AG04450 (cell line): ENCODE measurements at regions not wholly inside any gene's neighbourhood (a gene's known extent, or its start where the extent isn't known, plus 50 kb on each side); places are given as distances from the start of the nearest gene placed in this dataset.

Experiments used
- CTCF ChIA-PET: fragments of 300-600, 350-600 bp; formaldehyde crosslinking; extraction: SDS; loops from one replicate; lab custom pipeline; 2022; ENCODE audit warnings: antibody characterized with exemption, inconsistent platforms; lab: Charles Lee
- POLR2A ChIA-PET: fragments of 350-600 bp; formaldehyde crosslinking; extraction: SDS; loops from one replicate; lab custom pipeline; 2021; ENCODE audit warnings: antibody characterized with exemption, inconsistent platforms; lab: Yijun Ruan, JAX
- DNase-seq: peaks from one replicate; pipeline ENCODE4 v3.0.0-alpha.2; 2011; ENCODE audit warnings: low read depth, low spot score
- H3K27ac ChIP-seq: one replicate; pipeline ENCODE4 v1.5.1; 2012; ENCODE audit warnings: low read depth, low read length, control low read depth
- H3K27me3 ChIP-seq: one replicate; pipeline ENCODE4 v1.6.0; 2012; ENCODE audit warnings: low read length; ENCODE audit not compliant: control insufficient read depth, insufficient read depth
- H3K4me3 ChIP-seq: 2 replicates; pipeline ENCODE4 v1.5.1; 2011; ENCODE audit warnings: mild to moderate bottlenecking, low read depth, low read length, control low read depth
- H3K9me3 ChIP-seq: 2 replicates; pipeline ENCODE4 v1.5.1; 2012; ENCODE audit warnings: low read length; ENCODE audit not compliant: control insufficient read depth, insufficient read depth
- CTCF ChIP-seq: IDR thresholded peaks from 2 replicates; pipeline ENCODE4 v1.5.1; 2011; ENCODE audit warnings: low read depth, low read length, control low read depth, inconsistent platforms

DNA sequence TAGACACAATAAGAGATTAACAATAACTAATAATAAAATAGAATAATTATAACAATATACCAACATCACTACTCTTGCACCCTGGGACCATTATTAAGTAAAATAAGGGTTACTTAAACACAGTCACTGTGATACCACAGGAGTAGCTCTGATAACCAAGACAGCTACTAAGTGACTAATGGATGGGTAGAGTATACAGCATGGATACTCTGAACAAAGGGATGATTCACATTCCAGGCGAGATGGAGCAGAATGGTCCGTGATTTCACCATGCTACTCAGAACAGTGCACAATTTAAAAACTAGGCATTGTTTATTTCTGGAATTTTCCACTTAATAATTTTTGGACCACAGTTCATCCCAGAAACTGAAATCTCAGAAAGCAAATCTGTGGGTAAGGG lies 80.0 kb upstream of the FUT9 start:
- Histone ChIP-seq H3K4me3 (no peak overlapping the region), H3K27me3 (no peaks in the 10 kb centered on the region), H3K9me3 (peaks cover 3% of the 10 kb centered on the region), H3K27ac (no peak overlapping the region)
- TF ChIP-seq CTCF: no peak
- no peak for DNase-seq
- POLR2A ChIA-PET: no interaction called here
- CTCF ChIA-PET: no interaction called here

DNA sequence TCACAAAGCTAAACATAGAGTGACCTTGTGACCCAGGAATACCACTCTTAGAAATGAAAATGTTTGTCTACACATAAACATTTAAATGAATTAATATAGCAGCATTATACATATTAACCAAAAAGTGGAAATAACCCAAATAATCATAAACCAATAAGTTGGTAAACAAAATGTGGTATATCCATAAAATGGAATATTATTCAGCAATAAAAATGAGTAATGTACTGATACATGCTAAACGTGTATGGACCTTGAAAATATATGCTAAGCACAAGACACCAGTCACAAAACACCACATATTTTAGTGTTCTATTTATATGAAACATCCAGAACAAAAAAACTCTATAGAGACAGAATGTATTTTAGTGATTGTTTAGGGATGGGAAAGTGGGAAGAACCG lies 68.9 kb upstream of the FUT9 start:
- ChIA-PET CTCF (no interaction called here), POLR2A (no interaction called here)
- no peaks in the 10 kb centered on the region for H3K9me3 ChIP-seq
- H3K4me3 ChIP-seq: no peak overlapping the region
- H3K27me3 ChIP-seq: no peaks in the 10 kb centered on the region
- H3K27ac ChIP-seq: no peak overlapping the region
- no peak for DNase-seq
- no peak for TF ChIP-seq CTCF

GRCh38 chr6:95948324-95948723 lies 67.5 kb upstream of the FUT9 start:
- H3K9me3 ChIP-seq: peaks cover 3% of the 10 kb centered on the region; the same call in 1 of the 2 replicates
- POLR2A ChIA-PET: no interaction called here
- CTCF ChIA-PET: no interaction called here
- TF ChIP-seq CTCF: no peak
- no peak for DNase-seq
- H3K27me3 ChIP-seq: no peaks in the 10 kb centered on the region
- no peak overlapping the region for H3K27ac ChIP-seq
- no peak overlapping the region for H3K4me3 ChIP-seq

GRCh38 chr6:95949985-95950384 lies 65.8 kb upstream of the FUT9 start:
- Histone ChIP-seq H3K9me3 (peaks cover 3% of the 10 kb centered on the region; the same call in 1 of the 2 replicates), H3K27me3 (no peaks in the 10 kb centered on the region), H3K27ac (no peak overlapping the region), H3K4me3 (no peak overlapping the region)
- DNase-seq: no peak
- TF ChIP-seq CTCF: no peak
- CTCF ChIA-PET: no interaction called here
- POLR2A ChIA-PET: no interaction called here

- Histone ChIP-seq H3K27me3 (no peaks in the 10 kb centered on the region), H3K4me3 (no peak overlapping the region), H3K9me3 (no peaks in the 10 kb centered on the region), H3K27ac (no peak overlapping the region)
- no peak for DNase-seq
- ChIA-PET POLR2A (no interaction called here), CTCF (interaction anchor here (1.0 kb wide), 1 partner anchor 47 kb away, joined by 3 read pairs; no protein-coding TSS in a partner anchor)
- TF ChIP-seq CTCF: no peak
Observed at GRCh38 chr6:95958686-95959085, 57.1 kb upstream of the FUT9 start.
